NCI-H2227 treated with DMSO at 0.1 percent for 48 hours (cell line): ENCODE measurements at regions not wholly inside any gene's neighbourhood (a gene's known extent, or its start where the extent isn't known, plus 50 kb on each side); places are given as distances from the start of the nearest gene placed in this dataset.
"Not testable (repeated sequence)": the region's sequence is repeated elsewhere in the genome, so short reads cannot be mapped to it uniquely, and the experiment has no call there.

Source experiments
- DNase-seq: peaks from one replicate; lab custom pipeline; 2025; lab: John Stamatoyannopoulos, UW

DNA sequence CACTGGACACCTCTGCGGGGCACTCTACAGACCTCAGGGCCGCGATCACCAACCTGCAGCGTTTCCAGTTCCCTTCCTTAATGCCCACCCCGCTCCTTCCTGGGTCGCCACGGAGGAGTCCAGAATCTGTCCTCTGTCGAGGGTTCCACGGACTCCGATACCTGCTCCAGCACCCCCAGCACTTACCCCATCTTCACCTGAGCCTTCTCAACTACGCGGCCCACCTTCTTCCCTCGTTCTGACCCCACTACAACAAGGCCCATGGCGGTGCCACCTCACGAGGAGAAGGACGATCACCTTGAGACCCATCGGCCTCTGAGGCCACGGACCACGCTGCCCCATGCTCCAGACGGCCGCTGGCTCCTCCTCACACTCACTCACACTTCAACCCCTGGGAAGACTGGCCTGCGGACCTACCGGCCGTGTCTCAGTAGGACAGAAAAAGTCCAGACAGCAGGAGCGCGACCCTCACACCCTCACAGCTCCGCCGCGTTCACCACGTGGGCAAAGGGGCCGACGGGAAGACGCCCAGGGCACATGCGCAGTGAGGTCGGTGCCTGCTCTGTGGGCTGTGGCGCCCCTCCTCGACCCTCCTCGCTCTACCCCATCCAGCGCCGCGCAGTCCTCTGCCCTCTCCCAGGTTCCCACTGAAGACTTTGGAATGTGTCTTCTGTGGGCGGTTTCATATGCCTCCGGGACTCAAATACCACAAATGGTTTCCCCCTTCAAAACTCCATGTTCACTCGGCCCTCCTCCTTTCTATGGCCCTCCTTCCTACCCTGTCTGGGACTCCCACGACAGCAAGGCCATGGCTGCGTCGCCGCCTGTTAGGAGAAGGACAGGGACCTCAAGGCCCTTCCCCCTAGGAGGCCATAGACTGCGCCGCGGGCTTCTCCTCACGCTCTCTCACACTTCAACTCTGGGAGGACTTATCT, 193.9 kb upstream of the PHF14 start:
- no peak for DNase-seq

- no peak for DNase-seq
Measured at GRCh38 chr7:10780400-10780747, 193.3 kb upstream of the PHF14 start.

DNA sequence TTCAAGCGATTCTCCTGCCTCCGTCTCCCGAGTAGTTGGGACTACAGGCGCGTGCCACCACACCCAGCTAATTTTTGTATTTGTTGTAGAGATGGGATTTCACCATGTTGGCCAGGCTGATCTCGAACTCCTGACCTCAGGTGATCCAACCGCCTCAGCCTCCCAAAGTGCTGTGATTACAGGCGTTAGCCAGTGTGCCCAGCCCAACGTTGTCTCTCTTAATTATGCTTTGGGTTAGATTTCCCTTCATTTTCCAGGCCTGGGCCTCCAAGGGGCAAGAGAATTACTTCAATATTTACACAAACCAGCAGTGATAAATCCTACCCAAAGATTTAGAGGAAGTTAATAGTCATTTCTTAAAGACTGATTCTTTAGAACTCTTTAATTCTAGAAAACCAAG, 186.7 kb upstream of the PHF14 start:
- DNase-seq, result not testable (repeated sequence)

- DNase-seq, result no peak
Measured at GRCh38 chr7:10789170-10789569, 184.5 kb upstream of the PHF14 start.

DNA sequence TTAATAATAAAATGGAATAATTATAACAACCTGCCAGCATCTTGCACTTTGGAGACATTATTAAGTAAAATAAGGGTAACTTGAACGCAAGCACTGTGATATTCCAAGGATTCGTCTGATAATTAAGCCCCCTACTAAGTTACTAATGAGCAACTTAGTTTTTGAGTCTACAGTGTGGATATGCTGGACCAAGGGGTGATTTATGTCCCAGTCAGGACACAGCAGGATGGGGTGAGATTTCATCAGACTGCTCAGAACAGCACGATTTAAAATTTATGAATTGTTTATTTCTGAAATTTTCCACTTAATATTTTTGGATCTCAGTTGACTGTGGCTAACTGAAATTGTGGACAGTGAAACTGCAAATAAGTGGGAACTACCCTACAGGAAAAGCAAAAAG, 182.8 kb upstream of the PHF14 start:
- DNase-seq, result no peak

DNA sequence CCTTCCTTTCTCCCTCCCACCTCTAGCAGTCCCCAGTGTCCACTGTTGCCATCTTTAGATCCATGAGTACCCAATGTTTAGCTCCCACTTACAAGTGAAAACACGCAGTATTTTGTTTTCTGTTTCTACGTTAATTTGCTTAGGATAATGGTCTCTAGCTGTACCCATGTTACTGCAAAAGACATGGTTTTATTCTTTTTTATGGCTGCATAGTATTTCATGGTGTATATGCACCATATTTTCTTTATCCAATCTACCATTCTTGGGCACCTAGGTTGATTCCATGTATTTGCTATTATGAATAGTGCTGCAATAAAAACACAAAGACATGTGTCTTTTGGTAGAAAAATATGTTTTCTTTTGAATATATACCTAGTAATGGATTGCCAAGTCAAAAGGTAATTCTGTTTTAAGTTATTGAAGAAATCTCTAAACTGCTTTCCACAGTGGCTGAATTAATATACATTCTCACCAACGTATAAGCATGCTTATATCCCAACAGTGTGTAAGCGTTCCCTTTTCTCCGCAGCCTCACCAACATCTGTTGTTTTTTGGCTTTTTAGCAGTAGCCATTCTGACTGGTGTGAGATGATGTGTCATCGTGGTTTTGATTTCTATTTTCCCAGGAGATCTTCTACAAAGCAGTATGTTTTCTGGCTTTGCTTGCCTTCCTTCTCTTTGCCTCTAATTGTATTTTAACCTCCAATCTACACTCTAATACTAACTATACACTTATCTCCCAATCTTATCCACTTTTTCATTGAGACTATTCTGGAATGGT, 179.5 kb upstream of the PHF14 start:
- DNase-seq, result no peak

GRCh38 chr7:10797157-10797556, 176.5 kb upstream of the PHF14 start:
- DNase-seq, result no peak

DNA sequence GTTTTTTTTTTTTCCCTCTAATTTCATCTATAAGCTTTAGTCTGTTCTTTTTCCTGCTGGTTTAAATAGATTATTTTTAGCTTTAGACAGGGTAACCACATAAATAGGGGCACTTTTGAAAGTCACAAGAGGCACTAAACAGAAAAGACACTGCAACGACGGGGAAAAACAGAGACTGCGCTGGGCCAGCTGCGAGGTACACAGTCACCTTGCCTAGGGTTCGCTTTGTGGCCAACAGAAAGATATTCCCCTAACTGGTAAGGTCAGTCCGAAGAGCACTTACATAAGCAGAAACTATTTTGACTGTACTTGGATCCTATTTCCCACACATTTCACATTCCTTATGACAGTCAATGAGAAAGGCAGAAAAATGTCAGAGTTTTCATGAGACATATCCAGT, 175.6 kb upstream of the PHF14 start:
- DNase-seq, result no peak

DNA sequence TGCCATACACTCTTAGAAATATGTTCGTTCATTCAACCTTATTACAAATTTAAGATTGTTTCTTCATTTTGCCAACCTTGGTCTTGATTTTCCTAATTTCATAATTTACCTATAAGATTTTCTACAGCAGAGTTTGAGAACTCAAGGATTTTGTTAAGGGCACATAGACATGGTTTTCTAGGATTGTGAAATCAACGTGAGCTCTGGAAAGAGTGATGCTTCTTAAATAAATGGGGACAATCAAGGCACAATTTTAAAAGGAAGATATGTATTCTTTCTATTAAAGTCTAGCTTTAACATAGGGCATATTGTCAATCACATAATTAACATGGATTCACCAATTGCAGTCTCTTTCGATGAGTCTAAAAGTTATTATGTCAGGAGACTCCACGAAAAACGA, 174.2 kb upstream of the PHF14 start:
- DNase-seq, result no peak

- no peak for DNase-seq
Measured at GRCh38 chr7:10802011-10802410, 171.7 kb upstream of the PHF14 start.

DNA sequence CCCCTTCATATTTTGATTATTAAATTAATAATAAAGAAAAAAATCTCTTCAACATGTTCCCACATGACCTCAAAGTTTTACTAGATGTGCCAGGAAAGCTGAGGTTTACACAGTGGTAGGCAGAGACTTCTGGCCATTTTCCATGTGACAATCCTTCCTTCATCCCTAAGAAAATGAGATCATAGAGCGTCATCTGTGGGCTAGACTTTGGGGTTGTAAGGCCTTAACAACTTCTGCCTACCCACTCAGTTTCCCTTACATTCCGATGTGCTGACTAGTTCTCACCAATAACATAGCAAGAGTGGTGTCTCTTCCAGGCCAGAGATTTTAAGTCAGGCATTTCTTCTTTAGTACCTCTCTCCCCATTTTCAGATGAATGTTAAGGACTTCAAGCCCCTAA, 171.1 kb upstream of the PHF14 start:
- DNase-seq, result no peak

- no peak for DNase-seq
Measured at GRCh38 chr7:10803720-10804119, 170.0 kb upstream of the PHF14 start.

GRCh38 chr7:10804770-10805169, 168.9 kb upstream of the PHF14 start:
- DNase-seq, result no peak

GRCh38 chr7:10815546-10815945, 158.1 kb upstream of the PHF14 start:
- no peak for DNase-seq

- DNase-seq, result no peak
Measured at GRCh38 chr7:10821156-10821555, 152.5 kb upstream of the PHF14 start.

DNA sequence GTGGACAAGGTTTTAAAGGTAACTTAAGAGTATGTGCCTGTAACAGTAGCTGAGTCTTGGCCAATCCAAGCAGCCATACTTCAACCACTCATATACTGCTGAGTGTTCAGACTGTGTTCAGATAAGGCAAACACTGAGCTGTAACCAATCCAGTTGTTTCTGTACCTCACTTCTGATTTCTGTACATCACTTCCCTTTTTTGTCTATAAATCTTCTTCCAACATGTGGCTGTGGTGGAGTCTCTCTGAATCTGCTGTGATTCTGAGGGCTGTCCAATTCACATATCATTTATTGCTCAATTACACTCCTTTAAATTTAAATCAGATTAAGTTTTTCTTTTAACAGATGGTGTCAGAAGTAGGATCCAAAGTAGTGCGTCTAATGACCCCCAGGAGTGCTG, 149.5 kb upstream of the PHF14 start:
- no peak for DNase-seq

DNA sequence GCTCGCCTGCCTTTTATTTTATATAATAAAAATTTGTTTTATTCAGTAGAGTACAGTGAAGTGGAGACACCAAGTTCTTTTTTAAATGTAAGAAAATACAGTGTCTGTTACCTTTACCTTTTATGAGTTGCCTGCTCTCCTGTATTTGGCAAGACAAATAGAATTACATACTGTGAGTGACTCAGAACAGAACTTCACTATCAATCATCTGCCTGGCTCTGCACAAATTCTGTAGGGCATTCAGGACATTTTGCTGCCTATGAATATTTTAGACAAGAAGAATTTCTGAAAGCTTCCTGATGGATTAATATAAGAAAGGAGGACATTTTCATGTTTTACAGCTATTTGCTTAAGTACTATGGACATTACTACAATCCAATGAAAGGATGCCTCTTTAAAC, 135.4 kb upstream of the PHF14 start:
- DNase-seq, result no peak

DNA sequence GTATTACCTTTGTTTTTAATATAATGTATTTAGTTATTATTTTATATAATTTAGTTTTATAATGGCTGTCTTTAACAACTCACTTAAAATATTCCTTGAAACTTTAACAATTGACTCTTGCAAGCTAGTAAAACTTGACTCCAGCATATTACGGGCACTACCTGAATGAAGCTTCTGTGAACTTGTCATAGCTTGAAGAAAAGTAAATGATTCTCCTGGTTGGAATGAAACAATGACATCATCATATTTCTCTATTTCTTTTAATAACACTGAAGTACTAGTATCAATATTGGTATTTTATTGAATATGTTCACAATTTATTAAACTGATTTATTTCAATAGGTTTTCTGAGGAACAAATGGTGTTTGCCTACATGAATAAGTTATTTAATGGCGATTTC, 128.4 kb upstream of the PHF14 start:
- no peak for DNase-seq

DNA sequence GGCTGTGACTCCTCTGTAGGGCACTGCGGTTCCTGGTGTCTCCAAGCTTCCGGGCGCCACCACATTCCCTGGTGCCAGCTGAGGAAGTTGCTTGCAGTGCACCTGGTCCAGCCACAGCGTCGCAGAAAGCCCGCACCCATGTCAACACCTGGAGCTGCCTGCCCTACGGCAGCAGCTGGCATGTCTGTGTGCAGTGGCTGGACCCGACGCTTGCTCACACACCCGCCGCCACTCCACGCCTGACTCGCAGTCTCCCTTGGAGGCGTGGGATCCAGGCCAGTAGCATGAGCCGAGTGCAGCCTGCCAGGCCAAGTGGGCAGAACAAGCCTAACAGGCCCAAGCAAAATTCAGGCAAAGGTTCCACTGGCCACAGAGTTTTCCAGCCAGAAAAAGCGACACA, 118.1 kb upstream of the PHF14 start:
- no peak for DNase-seq

DNA sequence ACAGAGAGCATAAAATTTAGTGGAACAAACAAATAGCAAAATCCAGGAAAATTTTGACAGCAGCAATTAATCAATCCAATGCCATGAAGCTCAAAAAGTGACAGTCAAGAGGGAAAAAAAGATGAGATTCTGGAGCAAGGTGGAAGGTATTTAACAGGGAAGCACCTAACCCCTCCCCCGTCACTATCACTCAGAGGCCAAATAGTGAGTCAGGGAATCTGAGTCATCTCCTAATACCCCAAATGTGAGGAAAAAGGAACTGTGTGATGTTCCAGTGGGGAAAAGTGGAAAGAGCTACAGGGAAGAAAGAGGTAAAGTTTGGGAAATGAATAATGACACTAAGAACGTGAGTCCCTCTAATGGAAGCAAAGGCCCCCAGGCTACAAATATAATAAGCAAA, 113.2 kb upstream of the PHF14 start:
- DNase-seq, result no peak

GRCh38 chr7:10863476-10863875, 110.2 kb upstream of the PHF14 start:
- no peak for DNase-seq

- DNase-seq, result no peak
Measured at GRCh38 chr7:10874666-10875065, 99.0 kb upstream of the PHF14 start.

DNA sequence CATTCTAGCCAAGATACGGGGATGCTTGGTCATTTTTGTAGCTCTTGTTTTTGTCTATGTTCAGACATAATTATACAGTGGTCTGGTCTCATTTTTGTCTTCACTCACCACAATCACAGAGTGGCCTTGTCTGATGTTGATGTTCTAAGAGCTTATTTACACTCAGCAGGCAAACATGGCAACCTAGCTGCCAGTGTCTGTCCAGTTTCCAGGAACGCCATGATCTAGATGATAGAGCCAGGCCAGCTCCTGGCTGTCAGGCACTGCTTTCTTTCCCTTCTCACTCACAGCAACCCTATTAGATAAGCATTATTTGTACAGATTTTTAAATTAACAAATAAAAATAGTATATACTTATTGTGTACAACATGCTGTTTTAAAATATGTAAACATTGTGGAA, 98.6 kb upstream of the PHF14 start:
- no peak for DNase-seq
